Endothelial cell of umbilical vein (primary cell): ENCODE measurements at regions not wholly inside any gene's neighbourhood (a gene's known extent, or its start where the extent isn't known, plus 50 kb on each side); places are given as distances from the start of the nearest gene placed in this dataset.

Experiments
- BruUV-seq: library from RNA; stranded (reverse); fragments of 400-500 nt; replicated peaks from 2 replicates; lab custom pipeline; 2021; lab: Mats Ljungman, UMichigan
- CTCF ChIA-PET: fragments of 300-600, 350-600 bp; sonication (Branson Sonifier 250); formaldehyde crosslinking; loops from one replicate; lab custom pipeline; 2021; ENCODE audit warnings: antibody characterized with exemption, inconsistent platforms; lab: Charles Lee
- POLR2A ChIA-PET: fragments of 300-600, 350-600 bp; sonication (Branson Sonifier 250); formaldehyde crosslinking; loops from one replicate; lab custom pipeline; 2021; ENCODE audit warnings: antibody characterized with exemption, inconsistent platforms; lab: Charles Lee
- DNase-seq: peaks from one replicate; pipeline ENCODE4 v3.0.0-alpha.2; 2011; ENCODE audit warnings: low read depth, low spot score
- FAIRE-seq: peaks from 2 replicates; lab custom pipeline; 2011; peaks lifted over from hg19 to GRCh38; lab: Jason Lieb, UNC
- H2AFZ ChIP-seq: 2 replicates; pipeline ENCODE4 v1.6.0; 2012; ENCODE audit warnings: low read depth, low read length, control low read depth, inconsistent platforms
- H3K27ac ChIP-seq: 2 replicates; pipeline ENCODE4 v1.5.1; 2011; ENCODE audit warnings: low read depth, mild to moderate bottlenecking, control low read depth, low read length, moderate library complexity; ENCODE audit not compliant: insufficient read depth
- H3K27me3 ChIP-seq, 2 experiments: 2 replicates each; pipeline versions ENCODE4 v1.6.0 to v1.6.1; 2011; ENCODE audit warnings: low read length in 2 of 2, mixed read lengths in 1 of 2; ENCODE audit not compliant: control insufficient read depth in 2 of 2, insufficient read depth in 2 of 2
- H3K36me3 ChIP-seq, 2 experiments: 2 replicates in 1 of 2; 3 replicates in 1 of 2; pipeline ENCODE4 v1.5.1; 2011; ENCODE audit warnings: low read length in 2 of 2, mild to moderate bottlenecking in 1 of 2, moderate library complexity in 1 of 2; ENCODE audit not compliant: control insufficient read depth in 2 of 2, insufficient read depth in 2 of 2; ENCODE audit errors: extremely low read depth in 1 of 2
- H3K4me1 ChIP-seq: 3 replicates; pipeline ENCODE4 v1.5.1; 2011; ENCODE audit warnings: mild to moderate bottlenecking, low read length; ENCODE audit not compliant: control insufficient read depth, insufficient read depth; ENCODE audit errors: extremely low read depth
- H3K4me2 ChIP-seq: 2 replicates; pipeline ENCODE4 v1.6.1; 2011; ENCODE audit warnings: low read length, control low read depth, mixed read lengths; ENCODE audit not compliant: insufficient read depth
- H3K4me3 ChIP-seq, 3 experiments: fragments of 200-600 bp in 1 of 3; sonication (generic), shearing (Covaris generic) in 1 of 3; replicated peaks in 1 of 3; 2 replicates each; pipeline ENCODE4 v1.5.1; 2011 to 2016; ENCODE audit warnings: control low read depth in 3 of 3, low read length in 3 of 3, mild to moderate bottlenecking in 2 of 3, inconsistent platforms in 1 of 3, low read depth in 1 of 3, moderate library complexity in 1 of 3; ENCODE audit not compliant: insufficient read depth in 1 of 3
- H3K79me2 ChIP-seq: 2 replicates; pipeline ENCODE4 v1.6.0; 2012; ENCODE audit warnings: low read length, inconsistent platforms; ENCODE audit not compliant: control insufficient read depth, insufficient read depth
- H3K9ac ChIP-seq: replicated peaks from 2 replicates; pipeline ENCODE3; 2011; ENCODE audit warnings: low read length, control low read depth; ENCODE audit not compliant: insufficient read depth; ENCODE audit errors: extremely low read depth
- H3K9me1 ChIP-seq: replicated peaks from 3 replicates; pipeline ENCODE4 v1.6.0; 2011; ENCODE audit warnings: mild to moderate bottlenecking, low read length; ENCODE audit not compliant: control insufficient read depth, insufficient read depth; ENCODE audit errors: extremely low read depth
- H3K9me3 ChIP-seq: replicated peaks from 2 replicates; pipeline ENCODE4 v1.5.1; 2012; ENCODE audit warnings: low read length, inconsistent platforms; ENCODE audit not compliant: control insufficient read depth, insufficient read depth
- H4K20me1 ChIP-seq: replicated peaks from 2 replicates; pipeline ENCODE3; 2011; ENCODE audit warnings: mild to moderate bottlenecking, low read length; ENCODE audit not compliant: control insufficient read depth, insufficient read depth; ENCODE audit errors: extremely low read depth
- CTCF ChIP-seq, 2 donors: IDR thresholded peaks; 1 replicate in 1 of 2; 2 replicates in 1 of 2; pipeline ENCODE4 v1.5.1; 2011; ENCODE audit warnings: low read length in 2 of 2, mild to moderate bottlenecking in 2 of 2, moderate library complexity in 2 of 2, control low read depth in 1 of 2, inconsistent platforms in 1 of 2, low read depth in 1 of 2; ENCODE audit not compliant: insufficient read depth in 1 of 2; ENCODE audit errors: extremely low read depth in 1 of 2
- EZH2 ChIP-seq: IDR thresholded peaks from 2 replicates; pipeline ENCODE4 v1.6.1; 2012; ENCODE audit warnings: borderline replicate concordance, low read depth, mild to moderate bottlenecking, moderate library complexity, low read length, inconsistent platforms; ENCODE audit not compliant: severe bottlenecking
- FOS ChIP-seq: IDR thresholded peaks from 2 replicates; pipeline ENCODE4 v1.6.1; 2011; ENCODE audit warnings: mild to moderate bottlenecking, low read length, moderate library complexity, borderline replicate concordance; ENCODE audit not compliant: insufficient read depth
- JUN ChIP-seq: IDR thresholded peaks from 2 replicates; pipeline ENCODE4 v1.6.1; 2011; ENCODE audit warnings: borderline replicate concordance, low read depth; ENCODE audit not compliant: insufficient read length, insufficient read depth
- MAX ChIP-seq: IDR thresholded peaks from 2 replicates; pipeline ENCODE4 v1.6.1; 2011; ENCODE audit not compliant: insufficient read depth, insufficient read length
- MYC ChIP-seq: IDR thresholded peaks from one replicate; pipeline ENCODE4 v1.6.1; 2011; ENCODE audit warnings: mild to moderate bottlenecking, low read depth, low read length
- POLR2A ChIP-seq: IDR thresholded peaks from 2 replicates; pipeline ENCODE4 v1.6.1; 2012; ENCODE audit warnings: low read depth, mild to moderate bottlenecking, control low read depth, low read length
- POLR2AphosphoS5 ChIP-seq: IDR thresholded peaks from 2 replicates; pipeline ENCODE4 v1.6.1; 2012; ENCODE audit warnings: low read depth, mild to moderate bottlenecking, control low read depth, low read length, moderate library complexity; ENCODE audit not compliant: insufficient read depth
- dilution Hi-C: fragments of 300-500 bp; cut with MboI; formaldehyde crosslinking; loops from one replicate; pipeline ENCODE4 v1.15.0; 2019; ENCODE audit warnings: low sequenced_read_pairs; ENCODE audit not compliant: extremely low pct_ligation_motif_present
- intact Hi-C: fragments of 100-400 bp; cut with micrococcal nuclease; formaldehyde crosslinking; loops from one replicate; pipeline ENCODE4 v1.10.0; 2022

GRCh38 chr15:66964791-66965190 lies 100.6 kb upstream of the SMAD3 start:
- H3K9me1 ChIP-seq = no peaks in the 10 kb centered on the region
- no peaks in the 10 kb centered on the region for H3K79me2 ChIP-seq
- H3K9me3 ChIP-seq = no peaks in the 10 kb centered on the region
- TF ChIP-seq POLR2AphosphoS5 = no peak
- no peak for TF ChIP-seq FOS
- no peak for TF ChIP-seq EZH2
- no peak for TF ChIP-seq JUN
- TF ChIP-seq MYC = no peak
- TF ChIP-seq CTCF (IDR thresholded peaks at IDR 0.05; ENCODE audit: extremely low read depth in 1 of 2, insufficient read depth in 1 of 2, low read depth in 1 of 2, low read length in 2 of 2) = no peak
- no peak for TF ChIP-seq POLR2A
- TF ChIP-seq MAX = no peak
- intact Hi-C loops = no loop called here
- CTCF ChIA-PET = no interaction called here
- H3K27me3 ChIP-seq = no peaks in the 10 kb centered on the region
- dilution Hi-C loops = no loop called here
- no peaks in the 10 kb centered on the region for H3K36me3 ChIP-seq
- POLR2A ChIA-PET = no interaction called here
- BruUV-seq = no TSS peak
- no peaks in the 10 kb centered on the region for H4K20me1 ChIP-seq
- H3K4me1 ChIP-seq = no peaks in the 10 kb centered on the region
- no peak for DNase-seq
- H3K9ac ChIP-seq = no peak overlapping the region
- H3K4me2 ChIP-seq = no peak overlapping the region
- H3K27ac ChIP-seq = no peak overlapping the region
- FAIRE-seq = no peak
- H2AFZ ChIP-seq = no peak overlapping the region
- H3K4me3 ChIP-seq = no peak overlapping the region
